ENCODE measurements at regions not wholly inside any gene's neighbourhood (a gene's known extent, or its start where the extent isn't known, plus 50 kb on each side); places are given as distances from the start of the nearest gene placed in this dataset.
"Not testable (repeated sequence)": the region's sequence is repeated elsewhere in the genome, so short reads cannot be mapped to it uniquely, and the experiment has no call there.

DNA sequence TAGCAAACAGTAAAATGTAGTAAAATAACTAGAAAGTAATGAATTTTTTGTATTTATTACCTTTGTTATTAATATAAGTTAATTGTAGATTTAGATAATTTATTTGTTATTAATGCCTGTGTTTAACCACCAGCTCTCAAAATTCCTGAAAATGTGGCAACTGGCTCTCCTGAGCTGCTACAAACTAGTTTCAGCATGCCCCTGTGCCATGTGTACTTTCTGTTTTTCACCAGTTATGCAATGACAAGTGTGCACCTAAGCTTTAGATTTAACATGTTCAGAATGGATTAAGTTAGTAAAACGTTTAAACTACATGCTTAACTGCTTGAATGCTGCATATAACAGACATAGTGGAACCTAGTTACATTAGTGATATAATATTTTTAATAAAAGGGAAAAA lies 88.1 kb downstream of the POSTN start:
- H3K27me3 ChIP-seq = no peaks in the 10 kb centered on the region
- intact Hi-C loops (cut with DNase I) = no loop called here
- ATAC-seq (no peak), DNase-seq (no peak)
- no peaks in the 10 kb centered on the region for H3K36me3 ChIP-seq
- 18% methylated on average over 1 of the region's 1 CpG for WGBS (ENCODE audit: insufficient coverage, low coverage, low lambda C conversion rate, missing lambda C conversion rate)
- TF ChIP-seq POLR2A (IDR thresholded peaks at IDR 0.05) = no peak
- TF ChIP-seq, protein P1, sequence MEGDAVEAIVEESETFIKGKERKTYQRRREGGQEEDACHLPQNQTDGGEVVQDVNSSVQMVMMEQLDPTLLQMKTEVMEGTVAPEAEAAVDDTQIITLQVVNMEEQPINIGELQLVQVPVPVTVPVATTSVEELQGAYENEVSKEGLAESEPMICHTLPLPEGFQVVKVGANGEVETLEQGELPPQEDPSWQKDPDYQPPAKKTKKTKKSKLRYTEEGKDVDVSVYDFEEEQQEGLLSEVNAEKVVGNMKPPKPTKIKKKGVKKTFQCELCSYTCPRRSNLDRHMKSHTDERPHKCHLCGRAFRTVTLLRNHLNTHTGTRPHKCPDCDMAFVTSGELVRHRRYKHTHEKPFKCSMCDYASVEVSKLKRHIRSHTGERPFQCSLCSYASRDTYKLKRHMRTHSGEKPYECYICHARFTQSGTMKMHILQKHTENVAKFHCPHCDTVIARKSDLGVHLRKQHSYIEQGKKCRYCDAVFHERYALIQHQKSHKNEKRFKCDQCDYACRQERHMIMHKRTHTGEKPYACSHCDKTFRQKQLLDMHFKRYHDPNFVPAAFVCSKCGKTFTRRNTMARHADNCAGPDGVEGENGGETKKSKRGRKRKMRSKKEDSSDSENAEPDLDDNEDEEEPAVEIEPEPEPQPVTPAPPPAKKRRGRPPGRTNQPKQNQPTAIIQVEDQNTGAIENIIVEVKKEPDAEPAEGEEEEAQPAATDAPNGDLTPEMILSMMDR (IDR thresholded peaks at IDR 0.05) = no peak
- no peak overlapping the region for H3K27ac ChIP-seq
- no peak overlapping the region for H3K4me3 ChIP-seq
- no peaks in the 10 kb centered on the region for H3K9me3 ChIP-seq
- H3K4me1 ChIP-seq = no peaks in the 10 kb centered on the region

DNA sequence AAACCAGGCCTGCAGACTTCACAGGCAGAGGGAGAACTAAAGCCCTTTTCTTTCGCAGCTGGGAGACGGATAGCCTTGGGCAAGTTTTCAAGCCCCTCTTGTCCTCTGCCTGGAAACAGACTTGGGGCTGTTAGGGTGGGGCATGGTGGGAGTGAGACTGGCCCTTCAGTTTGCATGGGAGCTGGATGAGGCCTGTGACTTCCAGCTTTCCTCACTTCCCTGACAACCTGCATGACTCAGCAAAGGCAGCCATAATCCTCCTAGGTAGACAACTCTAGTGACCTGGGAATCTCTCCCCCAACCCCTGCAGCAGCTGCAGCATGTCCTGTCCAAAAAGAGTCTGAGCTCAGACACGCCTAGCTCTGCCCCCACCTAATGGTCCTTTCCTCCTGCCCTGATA lies 93.0 kb downstream of the POSTN start:
- Histone ChIP-seq H3K27me3 (no peaks in the 10 kb centered on the region), H3K36me3 (no peaks in the 10 kb centered on the region), H3K4me3 (no peak overlapping the region), H3K9me3 (no peaks in the 10 kb centered on the region), H3K27ac (no peak overlapping the region), H3K4me1 (no peaks in the 10 kb centered on the region)
- no CpG with 5 or more reads among the region's 3 CpGs for WGBS (ENCODE audit: insufficient coverage, low coverage, low lambda C conversion rate, missing lambda C conversion rate)
- TF ChIP-seq POLR2A (IDR thresholded peaks at IDR 0.05) = no peak
- TF ChIP-seq, protein P1 (IDR thresholded peaks at IDR 0.05) = no peak
- intact Hi-C loops (cut with DNase I) = no loop called here
- ATAC-seq = no peak
- no peak for DNase-seq

DNA sequence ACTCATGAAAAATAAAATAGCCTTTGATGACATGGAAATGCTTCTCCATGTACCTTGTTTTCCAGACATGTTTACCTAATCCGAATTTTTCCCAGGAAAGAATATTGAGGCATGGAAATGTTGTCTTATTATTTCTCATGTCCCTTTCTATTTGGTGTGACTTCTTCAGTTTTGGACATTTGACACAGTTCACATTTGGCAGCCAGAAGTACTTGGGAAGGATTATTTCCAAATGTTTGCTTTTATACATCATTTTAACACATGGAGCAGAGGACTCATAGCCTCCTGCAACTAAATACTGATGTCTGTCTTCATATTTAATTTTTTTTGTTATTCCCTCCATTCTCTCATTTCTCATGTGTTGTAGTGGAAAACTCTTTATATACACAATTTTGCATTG lies 94.3 kb downstream of the POSTN start:
- intact Hi-C loops (cut with DNase I) = no loop called here
- H3K4me1 ChIP-seq = no peaks in the 10 kb centered on the region

DNA sequence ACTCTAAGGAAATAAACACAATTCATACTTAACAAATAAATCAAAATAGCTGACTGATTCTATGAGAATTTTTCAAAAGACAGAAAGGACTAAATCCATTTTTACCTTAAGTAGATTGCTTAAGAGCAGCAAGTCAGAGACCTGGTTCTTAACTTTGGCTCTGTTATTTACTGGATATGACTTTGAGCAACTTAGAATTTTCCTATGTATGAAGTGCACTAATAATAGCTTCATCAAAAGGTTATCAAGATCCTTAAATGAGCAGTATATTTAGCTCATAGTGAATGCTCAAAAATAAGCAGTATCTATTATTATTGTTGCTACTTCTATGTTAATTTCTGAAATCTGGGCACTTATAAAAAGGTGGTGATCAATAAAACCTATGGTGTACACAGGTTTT lies 95.3 kb downstream of the POSTN start:
- no peak for TF ChIP-seq POLR2A (IDR thresholded peaks at IDR 0.05)
- TF ChIP-seq, protein P1 (IDR thresholded peaks at IDR 0.05) = no peak
- no peaks in the 10 kb centered on the region for H3K36me3 ChIP-seq
- no peaks in the 10 kb centered on the region for H3K9me3 ChIP-seq
- H3K27ac ChIP-seq = no peak overlapping the region
- H3K4me3 ChIP-seq = no peak overlapping the region
- no peaks in the 10 kb centered on the region for H3K27me3 ChIP-seq
- H3K4me1 ChIP-seq = no peaks in the 10 kb centered on the region
- DNase-seq = no peak
- intact Hi-C loops (cut with DNase I) = no loop called here
- ATAC-seq = no peak

More for the DNA sequence above, 94.3 kb downstream of the POSTN start:
- Histone ChIP-seq H3K9me3 (no peaks in the 10 kb centered on the region), H3K27me3 (no peaks in the 10 kb centered on the region), H3K36me3 (no peaks in the 10 kb centered on the region), H3K27ac (no peak overlapping the region), H3K4me3 (no peak overlapping the region)
- WGBS (ENCODE audit: insufficient coverage, low coverage, low lambda C conversion rate, missing lambda C conversion rate) = 13% methylated on average over 1 of the region's 1 CpG
- no peak for ATAC-seq
- DNase-seq = no peak
- TF ChIP-seq POLR2A (IDR thresholded peaks at IDR 0.05) = no peak
- TF ChIP-seq, protein P1 (IDR thresholded peaks at IDR 0.05) = no peak

DNA sequence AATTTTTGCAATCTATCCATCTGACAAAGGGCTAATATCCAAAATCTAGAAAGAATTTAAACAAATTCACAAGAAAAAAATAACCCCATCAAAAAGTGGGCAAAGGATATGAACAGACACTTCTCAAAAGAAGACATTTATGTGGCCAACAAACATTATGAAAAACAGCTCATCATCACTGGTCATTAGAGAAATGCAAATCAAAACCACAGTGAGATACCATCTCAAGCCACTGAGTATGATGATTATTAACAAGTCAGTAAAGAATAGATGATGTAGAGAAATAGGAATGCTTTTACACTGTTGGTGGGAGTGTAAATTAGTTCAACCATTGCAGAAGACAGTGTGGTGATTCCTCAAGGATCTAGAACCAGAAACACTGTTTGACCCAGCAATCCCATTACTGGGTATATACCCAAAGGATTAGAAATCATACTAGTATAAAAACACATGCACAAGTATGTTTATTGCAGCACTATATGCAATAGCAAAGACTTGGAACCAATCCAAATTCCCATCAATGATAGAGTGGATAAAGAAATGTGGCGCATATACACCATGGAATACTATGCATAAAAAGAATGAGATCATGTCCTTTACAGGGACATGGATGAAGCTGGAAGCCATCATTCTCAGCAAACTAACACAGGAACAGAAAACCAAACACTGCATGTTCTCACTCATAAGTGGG lies 96.1 kb downstream of the POSTN start:
- H3K36me3 ChIP-seq; H3K4me3 ChIP-seq; ATAC-seq; H3K27me3 ChIP-seq; H3K4me1 ChIP-seq; H3K9me3 ChIP-seq; intact Hi-C loops (cut with DNase I); DNase-seq; H3K27ac ChIP-seq: not testable (repeated sequence)
- WGBS (ENCODE audit: insufficient coverage, low coverage, low lambda C conversion rate, missing lambda C conversion rate) = 40% methylated on average over 1 of the region's 1 CpG

All from right lobe of liver (tissue), 6 donors.